SK-N-MC (cell line): ENCODE measurements at regions not wholly inside any gene's neighbourhood (a gene's known extent, or its start where the extent isn't known, plus 50 kb on each side); places are given as distances from the start of the nearest gene placed in this dataset.

Experiments
- EZH2 ChIP-seq: fragments of 200-600 bp; sonication (generic); IDR thresholded peaks from one replicate; pipeline ENCODE4 v1.6.1; 2017; ENCODE audit warnings: antibody characterized with exemption
- FOXP2 ChIP-seq: optimal IDR thresholded peaks from 2 replicates; pipeline ENCODE3; 2011; ENCODE audit warnings: mild to moderate bottlenecking, moderate library complexity; ENCODE audit not compliant: insufficient read depth; ENCODE audit errors: extremely low read length, control extremely low read depth
- POLR2AphosphoS5 ChIP-seq: IDR thresholded peaks from 2 replicates; pipeline ENCODE4 v1.6.1; 2012; ENCODE audit warnings: mild to moderate bottlenecking, low read depth, low read length, borderline replicate concordance

DNA sequence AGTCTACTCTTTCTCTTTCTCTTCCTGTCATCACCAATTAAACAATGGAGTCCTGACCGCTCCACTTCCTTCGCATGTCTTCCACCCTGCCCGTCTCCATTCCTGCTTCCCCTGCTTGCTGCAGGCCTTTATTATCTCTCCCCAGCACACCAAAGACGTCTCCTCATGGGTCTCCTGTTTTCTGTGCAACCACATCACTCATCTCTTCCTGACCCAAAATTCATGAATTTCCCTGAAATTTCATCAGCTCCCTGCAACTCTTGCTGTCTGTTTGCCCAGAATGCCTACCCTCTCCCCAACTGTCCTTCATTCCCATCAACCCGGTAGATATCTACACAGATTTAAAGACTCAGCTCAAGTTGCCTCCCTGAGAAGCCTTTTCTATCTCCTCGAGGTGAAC, 76.7 kb upstream of the ALOX12 start:
- TF ChIP-seq EZH2, result no peak
- TF ChIP-seq POLR2AphosphoS5, result no peak
- TF ChIP-seq FOXP2, result no peak
